Mucosa of descending colon (tissue), 3 donors: ENCODE measurements at regions not wholly inside any gene's neighbourhood (a gene's known extent, or its start where the extent isn't known, plus 50 kb on each side); places are given as distances from the start of the nearest gene placed in this dataset.

Experiments used
- ATAC-seq: fragments of 200-7000 bp; cut with Tn5 transposase; one replicate; pipeline ENCODE4 v1.9.1; 2020; ENCODE audit warnings: mild to moderate bottlenecking, moderate library complexity
- DNase-seq, 3 donors: peaks; one replicate each; pipeline ENCODE4 v3.0.0-alpha.2; 2020
- H3K36me3 ChIP-seq: fragments of 200-600 bp; one replicate; pipeline ENCODE4 v1.8.0; 2021; ENCODE audit warnings: low read depth, mild to moderate bottlenecking
- H3K4me1 ChIP-seq: fragments of 200-600 bp; one replicate; pipeline ENCODE4 v1.8.0; 2021; ENCODE audit warnings: low read depth, mild to moderate bottlenecking
- H3K4me3 ChIP-seq: fragments of 200-600 bp; one replicate; pipeline ENCODE4 v1.8.0; 2021; ENCODE audit warnings: mild to moderate bottlenecking
- H3K9me3 ChIP-seq: fragments of 200-600 bp; one replicate; pipeline ENCODE4 v1.8.0; 2021; ENCODE audit warnings: mild to moderate bottlenecking
- intact Hi-C, 2 donors: fragments of 100-400 bp; cut with DNase I in 1 of 2; cut with micrococcal nuclease in 1 of 2; formaldehyde crosslinking; loops; one replicate each; pipeline versions ENCODE4 v1.11.0 to v1.11.1; 2022; cut with DNase I, micrococcal nuclease
- TF ChIP-seq, protein P1 (sequence below): fragments of 200-600 bp; IDR thresholded peaks from one replicate; pipeline ENCODE4 v1.8.0; 2022; ENCODE audit warnings: antibody characterized with exemption, mild to moderate bottlenecking
- donor health status: DM: no; HTN: no; CAD: no; lungs with moderate emphysema.
- donor health status: DM: no; HTN: no; CAD: no.
- donor health status: DM: no; HTN: yes; CAD: no.

DNA sequence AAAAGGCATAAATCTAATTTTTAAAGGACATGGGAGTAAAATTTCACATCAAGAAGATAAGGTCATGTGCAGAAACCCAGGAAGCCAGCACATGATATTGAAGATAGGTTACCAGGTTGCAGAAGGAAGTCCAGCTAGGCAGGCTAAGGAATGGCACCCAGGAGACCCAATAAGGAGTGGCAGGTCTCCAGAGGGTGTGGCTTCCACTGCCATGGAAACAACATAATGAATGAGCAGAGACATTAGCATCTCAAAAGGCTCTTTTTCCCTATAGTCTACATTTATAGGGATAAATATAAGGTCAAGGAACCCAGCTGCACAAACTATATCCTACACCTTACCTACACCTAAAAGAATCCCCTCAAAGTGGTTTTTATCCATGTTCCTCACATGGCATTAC, 275.9 kb downstream of the RPS29 start:
- no peak for DNase-seq
- ATAC-seq, result no peak
- no peak overlapping the region for H3K4me3 ChIP-seq

DNA sequence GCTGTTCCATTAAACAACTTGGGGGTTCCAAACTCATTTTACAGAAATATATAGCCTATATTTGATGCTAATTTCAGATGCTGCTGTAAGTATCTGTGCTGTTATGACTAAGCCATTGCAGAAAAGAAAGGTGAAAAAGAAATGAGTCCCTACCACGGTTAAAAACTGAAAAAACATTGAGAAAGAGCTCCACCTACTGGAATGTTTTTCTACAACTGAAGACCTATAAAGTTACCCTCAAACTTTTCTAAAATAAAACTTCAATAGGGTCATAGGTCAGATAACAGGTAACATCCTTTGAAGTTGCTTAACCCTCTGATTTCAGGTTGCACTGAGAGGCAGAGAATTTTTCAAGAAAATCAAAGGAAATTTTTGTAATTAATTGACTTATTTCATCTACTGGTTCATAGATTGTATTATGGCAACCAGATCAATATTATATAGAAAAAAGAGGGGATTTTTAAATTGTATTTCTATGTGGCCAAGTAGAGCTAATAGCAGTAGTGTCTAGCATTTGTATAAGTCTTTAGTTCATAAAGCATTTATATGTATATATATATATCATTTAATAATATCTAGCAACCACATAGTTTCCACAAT, 279.9 kb downstream of the RPS29 start:
- TF ChIP-seq, protein P1, sequence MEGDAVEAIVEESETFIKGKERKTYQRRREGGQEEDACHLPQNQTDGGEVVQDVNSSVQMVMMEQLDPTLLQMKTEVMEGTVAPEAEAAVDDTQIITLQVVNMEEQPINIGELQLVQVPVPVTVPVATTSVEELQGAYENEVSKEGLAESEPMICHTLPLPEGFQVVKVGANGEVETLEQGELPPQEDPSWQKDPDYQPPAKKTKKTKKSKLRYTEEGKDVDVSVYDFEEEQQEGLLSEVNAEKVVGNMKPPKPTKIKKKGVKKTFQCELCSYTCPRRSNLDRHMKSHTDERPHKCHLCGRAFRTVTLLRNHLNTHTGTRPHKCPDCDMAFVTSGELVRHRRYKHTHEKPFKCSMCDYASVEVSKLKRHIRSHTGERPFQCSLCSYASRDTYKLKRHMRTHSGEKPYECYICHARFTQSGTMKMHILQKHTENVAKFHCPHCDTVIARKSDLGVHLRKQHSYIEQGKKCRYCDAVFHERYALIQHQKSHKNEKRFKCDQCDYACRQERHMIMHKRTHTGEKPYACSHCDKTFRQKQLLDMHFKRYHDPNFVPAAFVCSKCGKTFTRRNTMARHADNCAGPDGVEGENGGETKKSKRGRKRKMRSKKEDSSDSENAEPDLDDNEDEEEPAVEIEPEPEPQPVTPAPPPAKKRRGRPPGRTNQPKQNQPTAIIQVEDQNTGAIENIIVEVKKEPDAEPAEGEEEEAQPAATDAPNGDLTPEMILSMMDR, result no peak
- no peak overlapping the region for H3K4me3 ChIP-seq
- intact Hi-C loops, result no loop called here
- no peak for ATAC-seq
- H3K9me3 ChIP-seq, result no peaks in the 10 kb centered on the region
- no peak for DNase-seq
- H3K4me1 ChIP-seq, result no peaks in the 10 kb centered on the region
- H3K36me3 ChIP-seq, result no peaks in the 10 kb centered on the region

More for the DNA sequence above, 275.9 kb downstream of the RPS29 start:
- TF ChIP-seq, protein P1, result no peak
- no peaks in the 10 kb centered on the region for H3K4me1 ChIP-seq
- no peaks in the 10 kb centered on the region for H3K9me3 ChIP-seq
- intact Hi-C loops, result no loop called here
- H3K36me3 ChIP-seq, result no peaks in the 10 kb centered on the region

DNA sequence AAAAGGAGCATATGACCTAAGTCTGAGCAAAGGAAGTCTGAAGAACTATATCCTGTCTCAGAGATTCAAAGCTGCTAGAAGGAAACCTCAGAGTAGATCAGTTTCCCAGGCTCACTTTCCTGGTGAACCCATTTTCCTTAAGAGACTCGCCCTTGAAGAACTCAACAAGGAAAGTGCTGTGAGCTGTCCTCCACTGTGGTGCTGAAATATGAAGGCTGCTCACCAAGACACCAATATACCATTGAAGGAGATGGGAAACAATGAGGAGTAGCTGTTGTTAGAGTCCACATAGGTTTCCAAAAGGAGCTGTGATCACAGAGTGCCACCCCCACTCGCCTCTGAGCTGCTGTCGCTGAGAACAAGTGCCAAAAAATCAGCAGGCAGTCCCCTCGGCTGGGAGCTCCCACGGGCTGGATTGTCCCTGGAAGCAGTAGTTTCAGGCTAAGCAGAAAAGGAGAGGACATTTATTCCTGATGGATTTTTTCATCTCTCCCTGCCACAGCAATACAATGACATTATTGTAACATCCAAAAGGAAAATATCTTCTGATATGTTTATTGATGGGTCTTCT, 282.1 kb downstream of the RPS29 start:
- DNase-seq, result peak in 1 of 3 donors; percentile 40
- Histone ChIP-seq H3K4me3 (no peak overlapping the region), H3K9me3 (no peaks in the 10 kb centered on the region), H3K36me3 (no peaks in the 10 kb centered on the region), H3K4me1 (no peaks in the 10 kb centered on the region)
- TF ChIP-seq, protein P1, result no peak
- ATAC-seq, result no peak
- intact Hi-C loops, result no loop called here

DNA sequence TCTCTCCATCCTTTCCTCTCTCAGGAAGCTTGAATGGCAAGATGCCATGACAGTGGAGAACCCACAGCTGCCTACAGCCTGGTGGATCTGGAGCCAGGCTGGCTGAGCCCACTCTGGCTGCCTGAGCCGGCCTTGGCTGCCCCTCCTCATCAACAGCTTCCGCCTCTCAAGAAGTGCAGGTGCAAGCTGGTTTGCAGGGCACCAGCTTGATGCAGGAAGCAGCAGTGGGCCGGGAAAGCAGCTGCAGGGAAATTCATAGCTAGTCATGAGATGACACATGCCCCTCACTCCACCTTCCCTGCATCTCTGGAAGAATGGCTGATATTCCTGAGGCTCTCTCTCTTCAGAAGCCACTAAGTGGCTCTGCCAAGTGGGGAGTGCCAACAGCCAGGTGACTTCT, 289.1 kb downstream of the RPS29 start:
- Histone ChIP-seq H3K4me3 (no peak overlapping the region), H3K9me3 (no peaks in the 10 kb centered on the region), H3K36me3 (no peaks in the 10 kb centered on the region), H3K4me1 (no peaks in the 10 kb centered on the region)
- TF ChIP-seq, protein P1, result no peak
- DNase-seq (peak in 1 of 3 donors; percentile 27), ATAC-seq (no peak)
- intact Hi-C loops, result no loop called here

DNA sequence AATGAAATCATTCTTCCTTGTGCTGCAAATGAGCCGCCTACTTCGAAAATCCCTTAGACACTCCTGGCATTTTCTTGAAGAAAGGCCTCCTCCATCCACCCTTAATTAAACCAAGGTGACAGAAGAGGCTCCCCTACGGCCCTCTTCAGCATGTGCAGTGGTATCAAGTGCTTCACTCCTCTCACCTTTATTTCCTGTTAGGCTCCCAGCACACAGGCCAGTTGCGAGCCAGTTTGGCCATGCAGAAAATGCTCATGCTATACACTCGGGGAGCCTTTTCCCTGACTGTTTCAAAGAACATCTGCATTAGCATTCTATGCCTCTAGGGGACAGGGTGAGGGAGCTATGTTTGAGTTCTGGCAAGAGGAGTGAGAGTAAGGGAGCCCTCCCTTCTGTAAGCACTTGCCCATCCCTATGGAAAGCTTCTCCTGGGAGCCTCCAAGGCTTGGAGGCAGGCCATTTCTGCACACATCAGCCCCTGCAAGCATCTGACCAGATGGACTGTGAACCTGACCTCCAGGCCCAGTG, 291.5 kb downstream of the RPS29 start:
- H3K4me1 ChIP-seq, result no peaks in the 10 kb centered on the region
- no peaks in the 10 kb centered on the region for H3K9me3 ChIP-seq
- no peak for ATAC-seq
- no peaks in the 10 kb centered on the region for H3K36me3 ChIP-seq
- TF ChIP-seq, protein P1, result no peak
- DNase-seq, result no peak
- no peak overlapping the region for H3K4me3 ChIP-seq
- intact Hi-C loops, result no loop called here
